ENCODE measurements at regions not wholly inside any gene's neighbourhood (a gene's known extent, or its start where the extent isn't known, plus 50 kb on each side); places are given as distances from the start of the nearest gene placed in this dataset.

GRCh38 chr7:35437619-35438275, 183.8 kb upstream of the TBX20 start:
- no peak for DNase-seq

GRCh38 chr7:35436452-35436851, 182.6 kb upstream of the TBX20 start:
- no peak for DNase-seq

GRCh38 chr7:35430547-35431153, 176.8 kb upstream of the TBX20 start:
- no peak for DNase-seq

- DNase-seq: peak; percentile 60
These were observed 171.1 kb upstream of the TBX20 start for GRCh38 chr7:35424869-35425495.

- DNase-seq: no peak
These were observed 170.5 kb upstream of the TBX20 start for GRCh38 chr7:35424440-35424839.

- DNase-seq: no peak
These were observed 168.8 kb upstream of the TBX20 start for GRCh38 chr7:35422715-35423114.

- DNase-seq: no peak
These were observed 166.8 kb upstream of the TBX20 start for GRCh38 chr7:35420656-35421055.

GRCh38 chr7:35419391-35419755, 165.5 kb upstream of the TBX20 start:
- no peak for DNase-seq

GRCh38 chr7:35418716-35419390, 165.0 kb upstream of the TBX20 start:
- DNase-seq: no peak

- DNase-seq: no peak
These were observed 162.7 kb upstream of the TBX20 start for GRCh38 chr7:35416568-35416967.

GRCh38 chr7:35415411-35415822, 161.5 kb upstream of the TBX20 start:
- DNase-seq: no peak

GRCh38 chr7:35411331-35411730, 157.4 kb upstream of the TBX20 start:
- DNase-seq: no peak

GRCh38 chr7:35405461-35405860, 151.6 kb upstream of the TBX20 start:
- no peak for DNase-seq

GRCh38 chr7:35401217-35401879, 147.4 kb upstream of the TBX20 start:
- DNase-seq: no peak

GRCh38 chr7:35399840-35400239, 145.9 kb upstream of the TBX20 start:
- no peak for DNase-seq

- no peak for DNase-seq
These were observed 145.3 kb upstream of the TBX20 start for GRCh38 chr7:35399216-35399615.

- no peak for DNase-seq
These were observed 144.6 kb upstream of the TBX20 start for GRCh38 chr7:35398518-35398917.

GRCh38 chr7:35390146-35390545, 136.2 kb upstream of the TBX20 start:
- no peak for DNase-seq

- no peak for DNase-seq
These were observed 135.7 kb upstream of the TBX20 start for GRCh38 chr7:35389636-35390035.

GRCh38 chr7:35386816-35387706, 133.2 kb upstream of the TBX20 start:
- DNase-seq: no peak

- DNase-seq: no peak
These were observed 132.3 kb upstream of the TBX20 start for GRCh38 chr7:35386082-35386815.

Measured in CD4-positive, alpha-beta T cell treated with Interleukin-6 for 4 hours (primary cell).